Activated T-helper 1 cell treated with Interleukin-2 at 50 U/mL for 16 hours (primary cell): ENCODE measurements at regions not wholly inside any gene's neighbourhood (a gene's known extent, or its start where the extent isn't known, plus 50 kb on each side); places are given as distances from the start of the nearest gene placed in this dataset.

Experiments
- DNase-seq: peaks from one replicate; pipeline ENCODE4 v3.0.0-alpha.2; 2020; ENCODE audit warnings: low read depth

- no peak for DNase-seq
These were observed 270.9 kb upstream of the JARID2 start for GRCh38 chr6:14974792-14975470.

- DNase-seq: no peak
These were observed 270.4 kb upstream of the JARID2 start for GRCh38 chr6:14975471-14975817.

GRCh38 chr6:14977747-14978382 lies 268.0 kb upstream of the JARID2 start:
- DNase-seq: no peak

GRCh38 chr6:14981960-14982359 lies 263.9 kb upstream of the JARID2 start:
- DNase-seq: no peak

- no peak for DNase-seq
These were observed 262.0 kb upstream of the JARID2 start for GRCh38 chr6:14983599-14984518.

- DNase-seq: no peak
These were observed 261.4 kb upstream of the JARID2 start for GRCh38 chr6:14984519-14984853.

- DNase-seq: no peak
These were observed 260.5 kb upstream of the JARID2 start for GRCh38 chr6:14985366-14985765.

GRCh38 chr6:14986370-14986769 lies 259.5 kb upstream of the JARID2 start:
- no peak for DNase-seq

GRCh38 chr6:14987490-14987889 lies 258.4 kb upstream of the JARID2 start:
- no peak for DNase-seq

GRCh38 chr6:14992382-14992781 lies 253.5 kb upstream of the JARID2 start:
- DNase-seq: no peak

- DNase-seq: no peak
These were observed 250.7 kb upstream of the JARID2 start for GRCh38 chr6:14995208-14995607.

GRCh38 chr6:14995966-14996602 lies 249.8 kb upstream of the JARID2 start:
- DNase-seq: no peak

GRCh38 chr6:14996892-14997291 lies 249.0 kb upstream of the JARID2 start:
- no peak for DNase-seq

- no peak for DNase-seq
These were observed 248.4 kb upstream of the JARID2 start for GRCh38 chr6:14997507-14997906.

GRCh38 chr6:14999106-14999505 lies 246.8 kb upstream of the JARID2 start:
- DNase-seq: no peak

GRCh38 chr6:15001326-15001910 lies 244.5 kb upstream of the JARID2 start:
- DNase-seq: no peak

GRCh38 chr6:15008269-15008668 lies 237.6 kb upstream of the JARID2 start:
- DNase-seq: no peak

- DNase-seq: no peak
These were observed 230.9 kb upstream of the JARID2 start for GRCh38 chr6:15014958-15015357.

GRCh38 chr6:15016813-15017212 lies 229.1 kb upstream of the JARID2 start:
- DNase-seq: no peak

GRCh38 chr6:15017261-15017660 lies 228.6 kb upstream of the JARID2 start:
- DNase-seq: no peak

GRCh38 chr6:15017803-15018202 lies 228.1 kb upstream of the JARID2 start:
- DNase-seq: no peak

- DNase-seq: no peak
These were observed 225.6 kb upstream of the JARID2 start for GRCh38 chr6:15020119-15020770.
